ENCODE measurements at regions not wholly inside any gene's neighbourhood (a gene's known extent, or its start where the extent isn't known, plus 50 kb on each side); places are given as distances from the start of the nearest gene placed in this dataset.
"Not testable (repeated sequence)": the region's sequence is repeated elsewhere in the genome, so short reads cannot be mapped to it uniquely, and the experiment has no call there.

DNA sequence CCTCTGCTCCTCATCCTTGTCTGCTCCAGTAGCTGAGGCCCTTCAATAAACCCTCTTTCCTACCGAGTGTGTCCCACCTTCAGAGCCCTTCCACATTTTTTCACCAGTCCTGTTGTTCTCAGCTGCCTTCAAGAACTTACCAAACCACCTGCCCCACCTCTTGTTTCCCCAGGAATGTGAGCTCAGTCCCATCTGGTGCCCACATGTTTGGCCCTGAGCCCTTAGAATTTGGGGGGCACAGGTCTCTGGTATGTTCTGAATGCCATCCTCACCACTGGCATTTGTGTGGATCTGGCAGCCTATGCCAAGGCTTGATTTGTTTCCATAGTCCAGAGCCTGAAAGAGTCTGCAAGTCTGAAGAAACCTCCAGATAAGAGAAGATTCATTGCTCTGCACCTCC lies 315.2 kb upstream of the PPP2R3A start:
- 67 to 89% methylated on average over 1 of the region's 1 CpG for whole genome bisulfite sequencing, 2 donors
- ATAC-seq (ENCODE audit: low FRiP score in 2 of 2) (no peak), DNase-seq (no peak)
- Histone ChIP-seq H3K4me3 (no peak overlapping the region), H3K27me3 (no peaks in the 10 kb centered on the region), H3K9me3 (no peaks in the 10 kb centered on the region), H3K4me1 (no peaks in the 10 kb centered on the region), H3K27ac (no peak overlapping the region), H3K36me3 (no peaks in the 10 kb centered on the region)
- TF ChIP-seq EP300 (IDR thresholded peaks at IDR 0.05) (no peak), POLR2A (IDR thresholded peaks at IDR 0.05) (no peak), POLR2AphosphoS5 (IDR thresholded peaks at IDR 0.05) (no peak), CTCF (IDR thresholded peaks at IDR 0.05) (no peak)

GRCh38 chr3:135652388-135652787 lies 313.1 kb upstream of the PPP2R3A start:
- TF ChIP-seq EP300 (IDR thresholded peaks at IDR 0.05): no peak
- TF ChIP-seq POLR2AphosphoS5 (IDR thresholded peaks at IDR 0.05): no peak
- TF ChIP-seq POLR2A (IDR thresholded peaks at IDR 0.05): no peak
- no peak for TF ChIP-seq CTCF (IDR thresholded peaks at IDR 0.05)
- Histone ChIP-seq H3K4me3 (no peak overlapping the region), H3K4me1 (no peaks in the 10 kb centered on the region), H3K9me3 (no peaks in the 10 kb centered on the region), H3K27me3 (no peaks in the 10 kb centered on the region), H3K36me3 (no peaks in the 10 kb centered on the region), H3K27ac (no peak overlapping the region)
- no peak for DNase-seq
- WGBS, 2 donors: 55 to 59% methylated on average over 3 of the region's 3 CpGs
- no peak for ATAC-seq (ENCODE audit: low FRiP score in 2 of 2)

GRCh38 chr3:135655328-135655727 lies 310.2 kb upstream of the PPP2R3A start:
- no peak for DNase-seq
- no peak for ATAC-seq (ENCODE audit: low FRiP score in 2 of 2)
- Histone ChIP-seq H3K27me3 (no peaks in the 10 kb centered on the region), H3K9me3 (no peaks in the 10 kb centered on the region), H3K27ac (no peak overlapping the region), H3K36me3 (no peaks in the 10 kb centered on the region), H3K4me1 (no peaks in the 10 kb centered on the region), H3K4me3 (no peak overlapping the region)
- 94 to 100% methylated on average over 1 of the region's 1 CpG for WGBS, 2 donors
- TF ChIP-seq POLR2AphosphoS5 (IDR thresholded peaks at IDR 0.05) (no peak), POLR2A (IDR thresholded peaks at IDR 0.05) (no peak), EP300 (IDR thresholded peaks at IDR 0.05) (no peak), CTCF (IDR thresholded peaks at IDR 0.05) (no peak)

- not testable (repeated sequence) for H3K9me3 ChIP-seq; H3K36me3 ChIP-seq; ATAC-seq (ENCODE audit: low FRiP score in 2 of 2); H3K27me3 ChIP-seq; DNase-seq; H3K4me1 ChIP-seq; H3K27ac ChIP-seq; H3K4me3 ChIP-seq
- WGBS, 2 donors: 89 to 90% methylated on average over 7 to 10 of the region's 14 CpGs
Observed at GRCh38 chr3:135658451-135658850, 307.1 kb upstream of the PPP2R3A start.

DNA sequence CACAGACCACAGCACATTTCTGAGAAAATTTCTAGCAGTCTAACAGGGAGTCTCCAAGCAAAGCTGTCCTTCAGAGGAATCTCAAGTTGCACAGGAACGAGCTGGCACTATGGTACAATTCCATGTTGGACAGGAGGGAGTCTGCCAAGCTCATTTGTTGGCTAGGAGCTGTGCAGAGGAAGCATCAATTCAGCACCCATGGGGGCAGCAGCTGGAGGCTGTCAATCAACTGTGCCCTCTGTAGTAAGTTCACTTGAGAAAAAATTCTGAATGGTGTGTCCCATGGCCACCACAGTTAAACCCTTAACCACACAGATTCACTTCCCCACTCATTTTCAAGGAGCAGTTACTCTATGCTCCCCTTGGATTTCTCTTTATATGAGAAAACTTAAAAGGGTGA lies 298.5 kb upstream of the PPP2R3A start:
- H3K9me3 ChIP-seq: peaks cover 0 to 3% (median 0%) of the 10 kb centered on the region in 4 donors
- H3K36me3 ChIP-seq: no peaks in the 10 kb centered on the region
- no peak for DNase-seq
- H3K4me3 ChIP-seq: no peak overlapping the region
- no peaks in the 10 kb centered on the region for H3K4me1 ChIP-seq
- no peak overlapping the region for H3K27ac ChIP-seq
- ATAC-seq (ENCODE audit: low FRiP score in 2 of 2): no peak
- 68 to 86% methylated on average over 1 of the region's 1 CpG for WGBS, 2 donors
- TF ChIP-seq POLR2A (IDR thresholded peaks at IDR 0.05): no peak
- H3K27me3 ChIP-seq: no peaks in the 10 kb centered on the region

DNA sequence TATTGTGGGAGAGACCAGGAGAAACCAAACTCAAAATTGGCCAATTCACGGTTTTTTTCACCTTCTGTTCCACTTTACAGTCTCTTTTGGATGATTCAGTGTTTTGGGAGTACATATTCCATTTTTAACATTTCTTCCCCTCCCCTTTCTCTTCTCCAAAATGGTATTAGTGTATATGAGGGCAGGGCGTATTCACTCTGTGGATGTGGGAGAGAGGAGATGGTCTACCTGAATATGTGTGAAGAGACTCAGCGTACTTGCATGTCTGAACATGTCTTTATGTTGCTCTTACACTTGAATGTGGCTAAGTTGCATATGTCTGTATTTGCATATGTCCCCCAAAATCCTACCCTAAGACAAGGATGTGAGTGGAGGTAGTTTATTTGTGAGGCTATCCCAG lies 291.0 kb upstream of the PPP2R3A start:
- Histone ChIP-seq H3K36me3 (no peaks in the 10 kb centered on the region), H3K27ac (no peak overlapping the region), H3K27me3 (no peaks in the 10 kb centered on the region), H3K4me1 (no peaks in the 10 kb centered on the region), H3K4me3 (no peak overlapping the region), H3K9me3 (no peaks in the 10 kb centered on the region)
- no peak for TF ChIP-seq CTCF (IDR thresholded peaks at IDR 0.05)
- TF ChIP-seq POLR2A (IDR thresholded peaks at IDR 0.05): no peak
- TF ChIP-seq POLR2AphosphoS5 (IDR thresholded peaks at IDR 0.05): no peak
- TF ChIP-seq EP300 (IDR thresholded peaks at IDR 0.05): no peak
- DNase-seq (no peak), ATAC-seq (ENCODE audit: low FRiP score in 2 of 2) (no peak)
- 74 to 92% methylated on average over 3 of the region's 3 CpGs for WGBS, 2 donors
